ENCODE measurements at regions not wholly inside any gene's neighbourhood (a gene's known extent, or its start where the extent isn't known, plus 50 kb on each side); places are given as distances from the start of the nearest gene placed in this dataset.

DNA sequence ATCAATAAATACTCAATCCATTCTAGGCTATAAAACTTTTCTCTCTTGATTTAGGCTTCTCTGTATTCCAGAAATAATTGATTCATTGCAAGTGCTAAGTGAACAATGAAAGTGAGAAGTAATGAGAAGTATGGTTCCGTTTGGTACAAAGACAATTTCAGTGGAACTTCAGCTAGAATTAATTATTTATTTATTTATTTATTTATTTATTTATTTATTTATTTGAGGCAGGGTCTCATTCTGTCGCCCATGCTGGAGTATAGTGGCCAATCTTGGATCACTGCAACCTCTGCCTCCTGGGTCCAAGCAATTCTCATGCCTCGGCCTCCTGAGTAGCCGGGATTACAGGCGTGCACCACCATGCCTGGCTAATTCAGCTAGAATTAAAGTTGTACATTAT lies 262.1 kb downstream of the B3GLCT start:
- Histone ChIP-seq H3K9me1 (ENCODE audit: control insufficient read depth, extremely low read depth, insufficient read depth, low read length) (no peaks in the 10 kb centered on the region), H3K4me2 (ENCODE audit: control insufficient read depth, extremely low read depth, insufficient read depth, low read depth, low read length) (no peak overlapping the region), H3K27me3 (ENCODE audit: control insufficient read depth, extremely low read depth, insufficient read depth, low read length) (no peaks in the 10 kb centered on the region), H3K36me3 (ENCODE audit: control insufficient read depth in 2 of 2, extremely low read depth in 1 of 2, insufficient read depth in 2 of 2, low read length in 2 of 2) (no peaks in the 10 kb centered on the region), H3K4me1 (ENCODE audit: control insufficient read depth, extremely low read depth, insufficient read depth, low read length) (no peaks in the 10 kb centered on the region), H3K9ac (ENCODE audit: control insufficient read depth, extremely low read depth, insufficient read depth, low read length) (no peak overlapping the region), H3K27ac (ENCODE audit: control insufficient read depth, insufficient read depth, low read length) (no peak overlapping the region), H3K4me3 (ENCODE audit: control insufficient read depth in 2 of 3, extremely low read depth in 1 of 3, insufficient read depth in 2 of 3, low read depth in 1 of 3, low read length in 3 of 3) (no peak overlapping the region), H4K20me1 (ENCODE audit: control insufficient read depth, extremely low read depth, insufficient read depth, low read length) (no peaks in the 10 kb centered on the region), H3K9me3 (ENCODE audit: control insufficient read depth, low read depth, low read length) (no peaks in the 10 kb centered on the region), H3K79me2 (ENCODE audit: control insufficient read depth, insufficient read depth, low read length) (no peaks in the 10 kb centered on the region), H2AFZ (ENCODE audit: control insufficient read depth, low read length) (no peak overlapping the region)
- dilution Hi-C loops (cut with MboI; ENCODE audit: extremely low pct_ligation_motif_present, low sequenced_read_pairs) = no loop called here
- TF ChIP-seq CTCF (optimal IDR thresholded peaks at IDR 0.05 in 1 of 3, IDR thresholded peaks at IDR 0.05 in 1 of 3, conservative IDR thresholded peaks at IDR 0.05 in 1 of 3; ENCODE audit: extremely low read depth in 1 of 3, insufficient read depth in 2 of 3, low read length in 3 of 3) (no peak), EZH2 (IDR thresholded peaks at IDR 0.05; ENCODE audit: low read length) (no peak)
- FAIRE-seq (no peak), DNase-seq (ENCODE audit: low read depth, low spot score) (no peak)

GRCh38 chr13:31462766-31463165 lies 263.0 kb downstream of the B3GLCT start:
- dilution Hi-C loops (cut with MboI; ENCODE audit: extremely low pct_ligation_motif_present, low sequenced_read_pairs) = no loop called here
- FAIRE-seq (no peak), DNase-seq (ENCODE audit: low read depth, low spot score) (no peak)
- H3K4me3 ChIP-seq (ENCODE audit: control insufficient read depth in 2 of 3, extremely low read depth in 1 of 3, insufficient read depth in 2 of 3, low read depth in 1 of 3, low read length in 3 of 3) = no peak overlapping the region
- H3K9ac ChIP-seq (ENCODE audit: control insufficient read depth, extremely low read depth, insufficient read depth, low read length) = no peak overlapping the region
- no peaks in the 10 kb centered on the region for H3K27me3 ChIP-seq (ENCODE audit: control insufficient read depth, extremely low read depth, insufficient read depth, low read length)
- no peaks in the 10 kb centered on the region for H3K36me3 ChIP-seq (ENCODE audit: control insufficient read depth in 2 of 2, extremely low read depth in 1 of 2, insufficient read depth in 2 of 2, low read length in 2 of 2)
- no peaks in the 10 kb centered on the region for H3K9me1 ChIP-seq (ENCODE audit: control insufficient read depth, extremely low read depth, insufficient read depth, low read length)
- H3K79me2 ChIP-seq (ENCODE audit: control insufficient read depth, insufficient read depth, low read length) = no peaks in the 10 kb centered on the region
- H3K27ac ChIP-seq (ENCODE audit: control insufficient read depth, insufficient read depth, low read length) = no peak overlapping the region
- no peak overlapping the region for H2AFZ ChIP-seq (ENCODE audit: control insufficient read depth, low read length)
- H3K4me1 ChIP-seq (ENCODE audit: control insufficient read depth, extremely low read depth, insufficient read depth, low read length) = no peaks in the 10 kb centered on the region
- no peak overlapping the region for H3K4me2 ChIP-seq (ENCODE audit: control insufficient read depth, extremely low read depth, insufficient read depth, low read depth, low read length)
- H3K9me3 ChIP-seq (ENCODE audit: control insufficient read depth, low read depth, low read length) = no peaks in the 10 kb centered on the region
- H4K20me1 ChIP-seq (ENCODE audit: control insufficient read depth, extremely low read depth, insufficient read depth, low read length) = no peaks in the 10 kb centered on the region
- no peak for TF ChIP-seq CTCF (optimal IDR thresholded peaks at IDR 0.05 in 1 of 3, IDR thresholded peaks at IDR 0.05 in 1 of 3, conservative IDR thresholded peaks at IDR 0.05 in 1 of 3; ENCODE audit: extremely low read depth in 1 of 3, insufficient read depth in 2 of 3, low read length in 3 of 3)
- TF ChIP-seq EZH2 (IDR thresholded peaks at IDR 0.05; ENCODE audit: low read length) = no peak

All from keratinocyte (primary cell).